Heart left ventricle (tissue), 16 donors: ENCODE measurements at regions not wholly inside any gene's neighbourhood (a gene's known extent, or its start where the extent isn't known, plus 50 kb on each side); places are given as distances from the start of the nearest gene placed in this dataset.

Source experiments
- ATAC-seq, 4 donors: fragments of 200-7000 bp; cut with Tn5 transposase; one replicate each; pipeline ENCODE4 v1.9.1; 2020 to 2022; ENCODE audit warnings: moderate library complexity in 4 of 4, mild to moderate bottlenecking in 3 of 4, moderate number of reproducible peaks in 1 of 4
- DNase-seq, 5 donors: peaks; one replicate each; pipeline ENCODE4 v3.0.0-alpha.2; 2020
- H3K27ac ChIP-seq, 12 donors: fragments of 200-600 bp; sonication (generic) in 4 of 12; one replicate each; pipeline versions ENCODE4 v1.5.0 to v1.8.0; 2016 to 2022; ENCODE audit warnings: mild to moderate bottlenecking in 2 of 12
- H3K27me3 ChIP-seq, 9 donors: fragments of 200-600 bp; sonication (generic) in 2 of 9; one replicate each; pipeline versions ENCODE4 v1.5.1 to v1.8.0; 2016 to 2022; ENCODE audit warnings: mild to moderate bottlenecking in 3 of 9
- H3K36me3 ChIP-seq, 9 donors: fragments of 200-600 bp; sonication (generic) in 2 of 9; one replicate each; pipeline versions ENCODE4 v1.5.0 to v1.8.0; 2018 to 2022; ENCODE audit warnings: mild to moderate bottlenecking in 2 of 9
- H3K4me1 ChIP-seq, 12 donors: fragments of 200-600 bp; sonication (generic) in 4 of 12; one replicate each; pipeline versions ENCODE4 v1.5.0 to v1.8.0; 2016 to 2022; ENCODE audit warnings: mild to moderate bottlenecking in 3 of 12
- H3K4me3 ChIP-seq, 12 donors: fragments of 200-600 bp; sonication (generic) in 4 of 12; one replicate each; pipeline versions ENCODE4 v1.5.0 to v1.8.0; 2017 to 2022; ENCODE audit warnings: mild to moderate bottlenecking in 9 of 12, moderate library complexity in 4 of 12
- H3K9me3 ChIP-seq, 12 donors: fragments of 200-600 bp; sonication (generic) in 4 of 12; one replicate each; pipeline versions ENCODE4 v1.5.0 to v1.8.0; 2016 to 2022; ENCODE audit warnings: mild to moderate bottlenecking in 1 of 12
- POLR2A ChIP-seq, 2 donors: fragments of 450-650 bp; IDR thresholded peaks; one replicate each; pipeline ENCODE4 v1.6.1; 2017; ENCODE audit warnings: antibody characterized with exemption in 2 of 2, mild to moderate bottlenecking in 2 of 2, moderate library complexity in 2 of 2
- WGBS, 4 donors: extraction: QIAGEN DNeasy Blood & Tissue Kit in 2 of 4; methylation state at CpG; one replicate each; pipeline versions ENCODE4 v1.1.5 to v1.1.7; 2013 to 2018; 5-methylcytosine and 5-hydroxymethylcytosine counted together
- intact Hi-C, 10 donors: fragments of 100-400 bp; cut with DNase I; formaldehyde crosslinking; loops; one replicate each; pipeline versions ENCODE4 v1.11.1 to v1.14.2; 2022
- TF ChIP-seq, protein P1 (sequence below), 12 donors: fragments of 200-600 bp; sonication (generic) in 4 of 12; IDR thresholded peaks; one replicate each; pipeline versions ENCODE4 v1.5.0 to v1.8.0; 2018 to 2022; ENCODE audit warnings: antibody characterized with exemption in 12 of 12, mild to moderate bottlenecking in 5 of 12
- donor health status: ischemic (EF 13 %, LVEDD 7.1; RV severe dilation, severe dysfunction).
- donor health status: healthy with polysubstance abuse.
- donor health status: DM: no; HTN: yes; CAD: no.
- donor health status: DM: no; HTN: no; CAD: no.
- donor health status: ischemic (EF 25% LVEDD 6.9; RV normal size, moderate dysfunction).
- donor health status: ischemic (EF 25% LVEDD 5.7; RV mildly dilated, moderate dysfunction).
- donor health status: healthy.
- donor health status: DM: yes; HTN: yes; CAD: no.
- donor health status: ischemic (EF 35%, LVEDD 5.7; RV mildly dilated, moderate dysfunction).
- donor health status: nonischemic (EF 11% LVEDD 7.7; RV severe dilation, severe dysfunction).
- donor health status: DM: yes; HTN: yes; CAD: no.
- donor health status: PGD.
- donor health status: ischemic (EF 29% LVEDD 5.4; RV normal size, mild dysfunction).
- donor health status: nonischemic (EF 23%, LVEDD 6.1; RV moderate dilation, normal function).

DNA sequence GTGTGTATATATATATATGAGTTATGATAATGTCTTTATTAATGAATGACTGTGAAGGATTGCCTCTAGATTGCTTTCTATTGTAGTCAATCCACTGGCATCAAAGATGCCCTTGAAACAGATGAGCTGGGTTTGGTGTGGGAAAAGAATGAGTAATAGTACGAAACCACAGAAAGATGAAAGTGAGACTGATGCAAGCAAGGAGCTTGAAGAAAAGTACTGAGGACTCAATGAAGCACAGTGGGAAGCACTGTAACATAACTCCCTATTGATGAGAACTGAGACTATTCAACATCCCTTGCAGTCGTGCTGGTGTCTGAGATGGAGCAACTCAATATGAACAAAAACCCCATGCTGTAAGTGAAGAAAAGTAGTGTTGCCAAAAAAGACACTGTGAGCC is 1794.2 kb downstream of the SLITRK5 start:
- Histone ChIP-seq H3K27me3 (no peaks in the 10 kb centered on the region), H3K9me3 (no peaks in the 10 kb centered on the region), H3K27ac (no peak overlapping the region), H3K4me1 (peaks cover 0 to 6% (median 0%) of the 10 kb centered on the region in 12 donors), H3K36me3 (no peaks in the 10 kb centered on the region), H3K4me3 (no peak overlapping the region)
- 76 to 85% (median 82%) methylated on average over 2 of the region's 2 CpGs for WGBS, 4 donors
- intact Hi-C loops = no loop called here
- no peak for DNase-seq
- TF ChIP-seq, protein P1, sequence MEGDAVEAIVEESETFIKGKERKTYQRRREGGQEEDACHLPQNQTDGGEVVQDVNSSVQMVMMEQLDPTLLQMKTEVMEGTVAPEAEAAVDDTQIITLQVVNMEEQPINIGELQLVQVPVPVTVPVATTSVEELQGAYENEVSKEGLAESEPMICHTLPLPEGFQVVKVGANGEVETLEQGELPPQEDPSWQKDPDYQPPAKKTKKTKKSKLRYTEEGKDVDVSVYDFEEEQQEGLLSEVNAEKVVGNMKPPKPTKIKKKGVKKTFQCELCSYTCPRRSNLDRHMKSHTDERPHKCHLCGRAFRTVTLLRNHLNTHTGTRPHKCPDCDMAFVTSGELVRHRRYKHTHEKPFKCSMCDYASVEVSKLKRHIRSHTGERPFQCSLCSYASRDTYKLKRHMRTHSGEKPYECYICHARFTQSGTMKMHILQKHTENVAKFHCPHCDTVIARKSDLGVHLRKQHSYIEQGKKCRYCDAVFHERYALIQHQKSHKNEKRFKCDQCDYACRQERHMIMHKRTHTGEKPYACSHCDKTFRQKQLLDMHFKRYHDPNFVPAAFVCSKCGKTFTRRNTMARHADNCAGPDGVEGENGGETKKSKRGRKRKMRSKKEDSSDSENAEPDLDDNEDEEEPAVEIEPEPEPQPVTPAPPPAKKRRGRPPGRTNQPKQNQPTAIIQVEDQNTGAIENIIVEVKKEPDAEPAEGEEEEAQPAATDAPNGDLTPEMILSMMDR (IDR thresholded peaks at IDR 0.05) = no peak
- TF ChIP-seq POLR2A (IDR thresholded peaks at IDR 0.05) = no peak
- ATAC-seq = no peak

DNA sequence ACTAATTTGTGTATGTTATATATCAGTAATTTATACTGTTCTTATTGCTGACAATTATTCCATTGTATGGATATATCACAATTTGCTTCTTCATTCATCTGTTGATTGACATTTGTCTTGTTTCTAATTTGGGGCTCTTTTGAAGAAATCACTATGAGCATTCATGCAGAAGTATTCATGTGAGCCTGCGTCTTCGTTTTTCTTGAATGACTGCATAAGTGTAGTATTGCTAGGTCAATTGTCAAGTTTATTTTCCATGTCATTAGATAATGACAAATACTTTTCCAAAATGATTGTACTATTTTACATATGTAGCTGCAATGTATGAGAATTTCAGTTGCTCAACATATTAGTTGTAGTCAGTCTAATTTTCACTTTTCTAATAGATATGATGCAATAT is 1796.9 kb downstream of the SLITRK5 start:
- TF ChIP-seq, protein P1 (IDR thresholded peaks at IDR 0.05) = no peak
- TF ChIP-seq POLR2A (IDR thresholded peaks at IDR 0.05) = no peak
- DNase-seq (no peak), ATAC-seq (no peak)
- peaks cover 0 to 14% (median 2%) of the 10 kb centered on the region in 12 donors for H3K9me3 ChIP-seq
- no peaks in the 10 kb centered on the region for H3K4me1 ChIP-seq
- no peaks in the 10 kb centered on the region for H3K27me3 ChIP-seq
- no peak overlapping the region for H3K4me3 ChIP-seq
- intact Hi-C loops = no loop called here
- no peaks in the 10 kb centered on the region for H3K36me3 ChIP-seq
- WGBS, 4 donors = 79 to 83% (median 82%) methylated on average over 2 of the region's 2 CpGs
- H3K27ac ChIP-seq = no peak overlapping the region

DNA sequence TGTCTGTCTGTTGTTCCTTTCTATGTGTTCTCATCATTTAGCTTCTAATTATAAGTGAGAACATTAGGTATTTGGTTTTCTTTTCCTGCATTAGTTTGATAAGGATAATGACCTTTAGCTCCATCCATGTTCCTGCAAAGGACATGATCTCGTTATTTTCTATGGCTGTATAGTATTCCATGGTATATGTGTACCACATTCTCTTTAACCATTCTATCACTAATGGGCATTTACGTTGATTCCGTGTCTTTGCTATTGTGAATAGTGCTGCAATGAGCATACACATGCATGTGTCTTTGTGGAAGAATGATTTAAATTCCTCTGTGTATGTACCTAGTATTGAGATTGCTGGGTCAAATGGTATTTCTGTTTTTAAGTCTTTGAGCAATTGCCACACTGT is 1799.7 kb downstream of the SLITRK5 start:
- H3K27me3 ChIP-seq = no peaks in the 10 kb centered on the region
- DNase-seq (no peak), ATAC-seq (no peak)
- intact Hi-C loops = no loop called here
- no peak overlapping the region for H3K4me3 ChIP-seq
- no peaks in the 10 kb centered on the region for H3K36me3 ChIP-seq
- no peak overlapping the region for H3K27ac ChIP-seq
- H3K9me3 ChIP-seq = peaks cover 0 to 42% (median 14%) of the 10 kb centered on the region in 12 donors
- no peaks in the 10 kb centered on the region for H3K4me1 ChIP-seq
- no peak for TF ChIP-seq POLR2A (IDR thresholded peaks at IDR 0.05)
- TF ChIP-seq, protein P1 (IDR thresholded peaks at IDR 0.05) = no peak
- WGBS, 4 donors = 83 to 91% (median 85%) methylated on average over 3 of the region's 3 CpGs

DNA sequence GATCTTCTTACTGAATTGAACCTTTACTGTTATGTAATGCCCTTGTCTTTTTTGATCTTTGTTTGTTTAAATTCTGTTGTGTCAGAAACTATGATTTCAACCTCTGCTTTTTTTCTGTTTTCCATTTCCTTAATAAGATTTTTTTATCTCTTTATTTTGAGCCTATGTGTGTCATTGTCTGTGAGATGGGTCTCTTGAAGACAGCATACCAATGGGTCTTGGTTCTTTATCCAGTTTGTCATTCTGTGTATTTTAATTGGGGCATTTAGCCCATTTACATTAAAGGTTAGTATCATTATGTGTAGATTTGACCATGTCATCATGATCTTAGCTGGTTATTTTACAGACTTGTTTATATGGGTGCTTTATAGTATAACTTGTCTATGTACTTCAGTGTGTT is 1803.3 kb downstream of the SLITRK5 start:
- ATAC-seq = no peak
- Histone ChIP-seq H3K9me3 (peaks cover 0 to 45% (median 15%) of the 10 kb centered on the region in 12 donors), H3K4me3 (no peak overlapping the region), H3K27me3 (no peaks in the 10 kb centered on the region), H3K4me1 (no peaks in the 10 kb centered on the region), H3K36me3 (no peaks in the 10 kb centered on the region), H3K27ac (no peak overlapping the region)
- intact Hi-C loops = no loop called here
- DNase-seq = no peak
- TF ChIP-seq, protein P1 (IDR thresholded peaks at IDR 0.05) = no peak
- no peak for TF ChIP-seq POLR2A (IDR thresholded peaks at IDR 0.05)
